Uterus (tissue), 2 donors: ENCODE measurements at regions not wholly inside any gene's neighbourhood (a gene's known extent, or its start where the extent isn't known, plus 50 kb on each side); places are given as distances from the start of the nearest gene placed in this dataset.

Experiments
- CTCF ChIP-seq, 4 experiments: fragments of 200-600 bp in 2 of 4; fragments of 450-650 bp in 2 of 4; sonication (generic) in 2 of 4; IDR thresholded peaks; one replicate each; pipeline ENCODE4 v1.5.1; 2016 to 2019; ENCODE audit warnings: antibody characterized with exemption in 4 of 4, mild to moderate bottlenecking in 2 of 4, moderate library complexity in 1 of 4
- POLR2A ChIP-seq, 2 donors: fragments of 450-650 bp; IDR thresholded peaks; one replicate each; pipeline ENCODE4 v1.6.1; 2016; ENCODE audit warnings: antibody characterized with exemption in 2 of 2, mild to moderate bottlenecking in 1 of 2, moderate library complexity in 1 of 2

DNA sequence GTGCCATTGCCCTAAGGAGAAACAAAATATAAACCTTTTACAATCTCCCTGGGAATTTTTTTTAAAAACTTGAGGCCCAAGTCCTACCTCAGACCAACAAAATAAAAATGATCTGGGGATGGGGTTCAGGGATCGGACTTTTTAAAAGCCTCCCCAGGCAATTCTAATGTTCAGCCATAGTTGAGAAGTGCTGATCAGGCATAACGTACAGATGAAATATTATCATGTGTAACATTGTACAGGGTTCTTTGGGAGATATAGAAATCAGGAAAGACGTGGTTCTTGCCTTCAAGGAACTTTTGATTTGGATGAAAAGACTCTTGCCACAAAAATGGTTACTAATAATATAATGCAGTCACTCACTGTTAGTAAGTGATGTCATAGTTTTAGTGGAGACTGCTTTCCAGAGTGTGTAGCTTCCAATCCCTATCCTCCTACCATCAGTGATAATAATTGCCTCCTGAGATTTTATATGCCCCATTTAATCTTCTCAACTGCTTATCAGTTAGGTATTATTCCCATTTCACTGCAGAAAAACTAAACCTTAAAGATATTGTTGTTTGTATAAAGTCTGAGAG is 135.6 kb downstream of the BRMS1L start:
- TF ChIP-seq CTCF (IDR thresholded peaks at IDR 0.05): no peak
- no peak for TF ChIP-seq POLR2A (IDR thresholded peaks at IDR 0.05)
